Esophagus squamous epithelium (tissue), 5 donors: ENCODE measurements at regions not wholly inside any gene's neighbourhood (a gene's known extent, or its start where the extent isn't known, plus 50 kb on each side); places are given as distances from the start of the nearest gene placed in this dataset.

Source experiments
- DNase-seq: peaks from one replicate; lab custom pipeline; 2025; lab: John Stamatoyannopoulos, UW
- H3K27ac ChIP-seq, 4 donors: fragments of 200-600 bp; sonication (generic); one replicate each; pipeline ENCODE4 v1.5.1; 2016 to 2019; ENCODE audit warnings: mild to moderate bottlenecking in 1 of 4
- H3K27me3 ChIP-seq, 4 donors: fragments of 200-600 bp; sonication (generic); 1 replicate in 3 of 4; 2 replicates in 1 of 4; pipeline versions ENCODE4 v1.5.1 to v1.6.0; 2017 to 2021; ENCODE audit warnings: antibody characterized with exemption in 1 of 4
- H3K36me3 ChIP-seq, 3 donors: fragments of 200-600 bp; sonication (generic); one replicate each; pipeline ENCODE4 v1.5.1; 2016 to 2019
- H3K4me1 ChIP-seq, 3 donors: fragments of 200-600 bp; sonication (generic); one replicate each; pipeline ENCODE4 v1.5.1; 2017 to 2019
- H3K4me3 ChIP-seq, 4 donors: fragments of 200-600 bp; sonication (generic); 1 replicate in 3 of 4; 2 replicates in 1 of 4; pipeline ENCODE4 v1.5.1; 2016 to 2019; ENCODE audit warnings: mild to moderate bottlenecking in 2 of 4, moderate library complexity in 1 of 4
- H3K9me3 ChIP-seq, 3 donors: fragments of 200-600 bp; sonication (generic); one replicate each; pipeline ENCODE4 v1.5.1; 2016 to 2019
- CTCF ChIP-seq, 6 experiments: fragments of 450-650 bp in 4 of 6; fragments of 200-600 bp in 2 of 6; sonication (generic) in 2 of 6; IDR thresholded peaks; one replicate each; pipeline ENCODE4 v1.5.1; 2016 to 2019; ENCODE audit warnings: antibody characterized with exemption in 6 of 6, mild to moderate bottlenecking in 4 of 6, moderate library complexity in 4 of 6
- POLR2A ChIP-seq, 4 donors: fragments of 450-650 bp; IDR thresholded peaks; one replicate each; pipeline ENCODE4 v1.6.1; 2017; ENCODE audit warnings: antibody characterized with exemption in 4 of 4, mild to moderate bottlenecking in 4 of 4, moderate library complexity in 3 of 4
- WGBS, 2 donors: methylation state at CpG; one replicate each; pipeline ENCODE4 v1.1.5; 2018; 5-methylcytosine and 5-hydroxymethylcytosine counted together
- intact Hi-C: fragments of 100-400 bp; cut with DNase I; formaldehyde crosslinking; loops from one replicate; pipeline ENCODE4 v1.15.0; 2022
- donor health status: DM: yes; HTN: yes; CAD: no.

GRCh38 chr4:54473077-54473545, 184.6 kb upstream of the KIT start:
- intact Hi-C loops, result no loop called here
- H3K4me3 ChIP-seq, result no peak overlapping the region
- H3K36me3 ChIP-seq, result no peaks in the 10 kb centered on the region
- peaks cover 0 to 7% (median 0%) of the 10 kb centered on the region in 3 donors for H3K9me3 ChIP-seq
- WGBS, 2 donors, result 64 to 79% methylated on average over 4 to 7 of the region's 7 CpGs
- H3K27ac ChIP-seq, result no peak overlapping the region
- H3K4me1 ChIP-seq, result no peaks in the 10 kb centered on the region
- TF ChIP-seq POLR2A (IDR thresholded peaks at IDR 0.05), result no peak
- no peak for TF ChIP-seq CTCF (IDR thresholded peaks at IDR 0.05)
- no peak for DNase-seq
- H3K27me3 ChIP-seq, result no peaks in the 10 kb centered on the region

- no peak overlapping the region for H3K27ac ChIP-seq
- peaks cover 0 to under 1% (median 0%) of the 10 kb centered on the region in 3 donors for H3K9me3 ChIP-seq
- H3K27me3 ChIP-seq, result no peaks in the 10 kb centered on the region
- H3K4me1 ChIP-seq, result no peaks in the 10 kb centered on the region
- H3K36me3 ChIP-seq, result no peaks in the 10 kb centered on the region
- intact Hi-C loops, result no loop called here
- DNase-seq, result no peak
- no peak overlapping the region for H3K4me3 ChIP-seq
- TF ChIP-seq CTCF (IDR thresholded peaks at IDR 0.05), result no peak
- no peak for TF ChIP-seq POLR2A (IDR thresholded peaks at IDR 0.05)
- 80 to 85% methylated on average over 6 of the region's 6 CpGs for WGBS, 2 donors
Observed at GRCh38 chr4:54473798-54474197, 184.0 kb upstream of the KIT start.

GRCh38 chr4:54475546-54475945, 182.2 kb upstream of the KIT start:
- intact Hi-C loops, result no loop called here
- DNase-seq, result no peak
- H3K4me1 ChIP-seq, result no peaks in the 10 kb centered on the region

GRCh38 chr4:54482529-54483200, 175.1 kb upstream of the KIT start:
- DNase-seq, result no peak
- 72 to 74% methylated on average over 6 of the region's 6 CpGs for WGBS, 2 donors
- H3K4me1 ChIP-seq, result peaks cover 2 to 43% (median 3%) of the 10 kb centered on the region in 3 donors
- peak overlapping the region in 1 of 4 donors; percentile 75 for H3K27ac ChIP-seq
- no peak overlapping the region for H3K4me3 ChIP-seq
- no peaks in the 10 kb centered on the region for H3K27me3 ChIP-seq
- H3K36me3 ChIP-seq, result no peaks in the 10 kb centered on the region
- H3K9me3 ChIP-seq, result peaks cover 0 to 14% (median 7%) of the 10 kb centered on the region in 3 donors
- no peak for TF ChIP-seq CTCF (IDR thresholded peaks at IDR 0.05)
- TF ChIP-seq POLR2A (IDR thresholded peaks at IDR 0.05), result no peak
- intact Hi-C loops, result no loop called here

More at GRCh38 chr4:54475546-54475945, 182.2 kb upstream of the KIT start:
- Histone ChIP-seq H3K27ac (no peak overlapping the region), H3K9me3 (peaks cover 0 to 14% (median 7%) of the 10 kb centered on the region in 3 donors), H3K4me3 (no peak overlapping the region), H3K36me3 (no peaks in the 10 kb centered on the region), H3K27me3 (no peaks in the 10 kb centered on the region)
- TF ChIP-seq CTCF (IDR thresholded peaks at IDR 0.05) (no peak), POLR2A (IDR thresholded peaks at IDR 0.05) (no peak)

- WGBS, 2 donors, result 32 to 75% methylated on average over 2 to 6 of the region's 6 CpGs
- H3K4me1 ChIP-seq, result peaks cover 3 to 53% (median 6%) of the 10 kb centered on the region in 3 donors
- H3K27me3 ChIP-seq, result no peaks in the 10 kb centered on the region
- no peak overlapping the region for H3K4me3 ChIP-seq
- peak overlapping the region in 3 of 4 donors; percentile 44 to 75 (median 57) for H3K27ac ChIP-seq
- no peak for DNase-seq
- H3K36me3 ChIP-seq, result no peaks in the 10 kb centered on the region
- H3K9me3 ChIP-seq, result peaks cover 0 to 8% (median 7%) of the 10 kb centered on the region in 3 donors
- intact Hi-C loops, result no loop called here
- TF ChIP-seq POLR2A (IDR thresholded peaks at IDR 0.05), result no peak
- peak in 1 of 6 experiments; percentile 26 for TF ChIP-seq CTCF (IDR thresholded peaks at IDR 0.05)
Observed at GRCh38 chr4:54484383-54484782, 173.4 kb upstream of the KIT start.
